ENCODE measurements at regions not wholly inside any gene's neighbourhood (a gene's known extent, or its start where the extent isn't known, plus 50 kb on each side); places are given as distances from the start of the nearest gene placed in this dataset.
A peak's percentile ranks its signal among the peaks of the same experiment; 100 is the strongest.

DNA sequence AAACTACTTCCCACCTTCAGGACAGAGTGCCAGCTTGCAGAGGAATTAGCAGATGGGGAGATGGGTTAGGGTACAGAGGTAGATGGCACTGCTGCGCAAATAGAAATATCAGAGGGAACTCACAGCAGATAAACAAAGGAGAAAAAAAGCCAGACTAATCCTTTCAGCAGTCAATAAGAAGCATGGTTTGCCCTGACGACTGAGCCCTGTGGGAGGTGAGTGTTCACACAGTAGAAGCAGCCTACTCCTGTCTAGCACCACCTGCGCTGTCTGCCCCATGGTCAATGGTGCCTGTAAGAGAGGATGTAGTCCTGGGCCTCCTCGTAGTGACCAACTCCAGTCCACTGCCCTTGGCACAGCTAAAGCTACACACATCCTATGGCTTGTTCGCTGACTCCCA is 174.1 kb downstream of the IBTK start:
- Histone ChIP-seq H3K9ac (ENCODE audit: low read length in 5 of 5) (no peak overlapping the region), H3K4me3 (ENCODE audit: low read depth in 1 of 5, low read length in 5 of 5) (no peak overlapping the region), H3K9me3 (ENCODE audit: control insufficient read depth in 5 of 5, low read length in 5 of 5) (no peaks in the 10 kb centered on the region), H3K36me3 (ENCODE audit: control insufficient read depth in 5 of 5, insufficient read depth in 5 of 5, low read length in 5 of 5) (no peaks in the 10 kb centered on the region), H3K27me3 (ENCODE audit: control insufficient read depth in 5 of 5, insufficient read depth in 4 of 5, low read length in 5 of 5) (no peaks in the 10 kb centered on the region), H3K27ac (ENCODE audit: low read depth, low read length) (no peak overlapping the region), H3K4me1 (ENCODE audit: control insufficient read depth in 5 of 5, insufficient read depth in 5 of 5, low read length in 5 of 5) (peaks cover 0 to 12% (median 4%) of the 10 kb centered on the region in 5 donors)

DNA sequence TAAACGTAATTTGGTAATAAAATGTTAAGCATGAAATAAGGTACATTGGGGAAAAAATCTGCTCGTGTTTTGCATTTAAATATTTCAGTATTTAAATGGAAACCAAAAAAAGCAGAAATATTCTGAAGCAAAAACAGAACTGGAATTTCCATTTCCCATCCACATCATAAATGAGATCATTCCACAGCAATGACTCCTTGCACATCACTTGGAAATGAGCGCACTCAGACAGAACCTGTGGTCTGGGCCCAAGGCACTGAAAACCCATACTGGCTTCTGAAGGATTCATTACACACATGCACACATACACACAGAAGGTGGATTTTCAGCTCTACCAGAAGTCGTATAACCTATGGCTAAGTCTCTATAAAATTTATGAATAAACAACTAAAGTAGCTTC is 174.8 kb downstream of the IBTK start:
- no peak overlapping the region for H3K27ac ChIP-seq (ENCODE audit: low read depth, low read length)
- H3K4me1 ChIP-seq (ENCODE audit: control insufficient read depth in 5 of 5, insufficient read depth in 5 of 5, low read length in 5 of 5), result peaks cover 0 to 12% (median 4%) of the 10 kb centered on the region in 5 donors
- no peaks in the 10 kb centered on the region for H3K27me3 ChIP-seq (ENCODE audit: control insufficient read depth in 5 of 5, insufficient read depth in 4 of 5, low read length in 5 of 5)
- no peak overlapping the region for H3K4me3 ChIP-seq (ENCODE audit: low read depth in 1 of 5, low read length in 5 of 5)
- no peak overlapping the region for H3K9ac ChIP-seq (ENCODE audit: low read length in 5 of 5)
- H3K36me3 ChIP-seq (ENCODE audit: control insufficient read depth in 5 of 5, insufficient read depth in 5 of 5, low read length in 5 of 5), result no peaks in the 10 kb centered on the region
- no peaks in the 10 kb centered on the region for H3K9me3 ChIP-seq (ENCODE audit: control insufficient read depth in 5 of 5, low read length in 5 of 5)

DNA sequence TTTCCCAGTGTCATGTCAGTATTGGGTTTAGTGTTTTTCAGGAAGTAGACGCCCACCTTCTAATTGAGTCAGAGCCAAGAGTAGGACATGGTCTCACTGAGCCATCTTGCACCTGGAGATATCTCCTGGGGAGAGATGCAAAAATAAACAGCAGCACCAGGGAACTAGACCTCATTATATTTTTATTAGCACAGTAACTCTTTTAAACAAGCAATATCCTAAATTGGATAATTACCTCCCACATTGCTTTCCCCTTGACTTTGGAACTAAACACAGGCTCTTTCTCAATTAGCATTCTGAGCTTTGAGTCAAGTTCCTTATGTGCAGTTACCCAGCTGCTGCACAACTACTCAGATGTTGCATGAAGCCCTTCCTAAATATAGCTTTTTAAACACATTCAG is 175.4 kb downstream of the IBTK start:
- H3K4me3 ChIP-seq (ENCODE audit: low read depth in 1 of 5, low read length in 5 of 5), result no peak overlapping the region
- H3K4me1 ChIP-seq (ENCODE audit: control insufficient read depth in 5 of 5, insufficient read depth in 5 of 5, low read length in 5 of 5), result peaks cover 0 to 12% (median 4%) of the 10 kb centered on the region in 5 donors
- no peak overlapping the region for H3K27ac ChIP-seq (ENCODE audit: low read depth, low read length)
- H3K9ac ChIP-seq (ENCODE audit: low read length in 5 of 5), result no peak overlapping the region
- no peaks in the 10 kb centered on the region for H3K36me3 ChIP-seq (ENCODE audit: control insufficient read depth in 5 of 5, insufficient read depth in 5 of 5, low read length in 5 of 5)
- no peaks in the 10 kb centered on the region for H3K9me3 ChIP-seq (ENCODE audit: control insufficient read depth in 5 of 5, low read length in 5 of 5)
- no peaks in the 10 kb centered on the region for H3K27me3 ChIP-seq (ENCODE audit: control insufficient read depth in 5 of 5, insufficient read depth in 4 of 5, low read length in 5 of 5)

DNA sequence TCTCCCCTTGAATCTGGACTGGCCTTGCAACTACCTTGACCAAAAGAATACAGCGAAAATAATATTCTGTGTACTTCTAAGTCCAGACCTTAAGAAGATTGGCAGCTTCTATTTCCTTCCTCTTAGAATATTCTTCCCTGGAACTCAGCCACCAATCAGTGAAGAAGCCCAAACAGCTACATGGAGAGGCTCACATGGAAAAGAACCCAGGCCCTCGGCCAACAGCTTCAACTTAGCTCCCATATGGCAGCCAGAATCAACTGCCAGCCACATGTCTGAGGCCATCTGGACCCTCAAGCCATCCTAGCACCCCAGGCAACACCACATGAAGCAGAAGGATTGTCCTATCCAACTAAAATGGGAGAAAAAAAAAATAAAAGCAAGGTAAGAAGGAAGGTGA is 178.8 kb downstream of the IBTK start:
- Histone ChIP-seq H3K36me3 (ENCODE audit: control insufficient read depth in 5 of 5, insufficient read depth in 5 of 5, low read length in 5 of 5) (no peaks in the 10 kb centered on the region), H3K9me3 (ENCODE audit: control insufficient read depth in 5 of 5, low read length in 5 of 5) (no peaks in the 10 kb centered on the region), H3K27me3 (ENCODE audit: control insufficient read depth in 5 of 5, insufficient read depth in 4 of 5, low read length in 5 of 5) (no peaks in the 10 kb centered on the region), H3K9ac (ENCODE audit: low read length in 5 of 5) (no peak overlapping the region), H3K4me3 (ENCODE audit: low read depth in 1 of 5, low read length in 5 of 5) (no peak overlapping the region), H3K4me1 (ENCODE audit: control insufficient read depth in 5 of 5, insufficient read depth in 5 of 5, low read length in 5 of 5) (no peaks in the 10 kb centered on the region), H3K27ac (ENCODE audit: low read depth, low read length) (no peak overlapping the region)

DNA sequence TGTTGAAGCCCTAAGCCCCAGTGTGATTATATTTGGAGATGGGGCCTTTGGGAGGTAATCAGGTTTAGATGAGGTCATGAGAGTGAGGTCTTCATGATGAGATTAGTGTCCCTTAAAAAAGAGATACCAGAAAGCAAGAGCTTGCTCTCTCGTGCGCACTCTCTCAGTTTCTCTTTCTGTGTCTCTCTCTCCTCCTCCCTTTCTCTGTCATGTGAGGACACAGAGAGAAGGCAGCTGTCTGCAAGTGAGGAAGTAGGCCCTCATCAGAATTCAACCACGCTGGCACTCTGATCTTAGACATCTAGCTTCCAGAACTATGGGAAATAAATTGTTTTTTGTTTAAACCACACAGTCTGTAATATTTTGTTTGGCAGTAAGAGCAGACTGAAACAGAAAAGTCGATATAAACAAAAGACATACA is 180.5 kb downstream of the IBTK start:
- Histone ChIP-seq H3K9ac (ENCODE audit: low read length in 5 of 5) (no peak overlapping the region), H3K27me3 (ENCODE audit: control insufficient read depth in 5 of 5, insufficient read depth in 4 of 5, low read length in 5 of 5) (no peaks in the 10 kb centered on the region), H3K27ac (ENCODE audit: low read depth, low read length) (no peak overlapping the region), H3K4me3 (ENCODE audit: low read depth in 1 of 5, low read length in 5 of 5) (peak overlapping the region in 1 of 5 donors; percentile 9), H3K9me3 (ENCODE audit: control insufficient read depth in 5 of 5, low read length in 5 of 5) (no peaks in the 10 kb centered on the region), H3K4me1 (ENCODE audit: control insufficient read depth in 5 of 5, insufficient read depth in 5 of 5, low read length in 5 of 5) (no peaks in the 10 kb centered on the region), H3K36me3 (ENCODE audit: control insufficient read depth in 5 of 5, insufficient read depth in 5 of 5, low read length in 5 of 5) (no peaks in the 10 kb centered on the region)

DNA sequence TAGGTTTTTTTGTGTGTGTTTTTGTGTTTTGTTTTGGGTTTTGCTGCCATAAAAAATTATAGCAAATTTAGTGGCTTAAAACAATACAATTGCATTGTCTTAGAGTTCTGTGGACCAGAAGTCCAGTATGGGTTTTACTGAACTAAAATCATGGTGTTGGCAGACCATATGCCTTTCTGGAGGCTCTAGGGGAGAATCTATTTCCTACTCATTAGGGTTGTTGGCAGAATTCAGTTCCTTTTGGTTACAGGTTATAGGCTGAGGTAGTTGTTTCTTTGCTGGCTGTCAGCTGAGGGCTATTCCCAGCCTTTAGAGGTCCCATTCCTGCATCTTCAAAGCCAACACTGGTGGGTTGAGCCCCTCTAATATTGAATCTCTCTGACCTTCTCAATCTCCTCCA is 181.3 kb downstream of the IBTK start:
- Histone ChIP-seq H3K27me3 (ENCODE audit: control insufficient read depth in 5 of 5, insufficient read depth in 4 of 5, low read length in 5 of 5) (no peaks in the 10 kb centered on the region), H3K4me1 (ENCODE audit: control insufficient read depth in 5 of 5, insufficient read depth in 5 of 5, low read length in 5 of 5) (no peaks in the 10 kb centered on the region), H3K4me3 (ENCODE audit: low read depth in 1 of 5, low read length in 5 of 5) (no peak overlapping the region), H3K9ac (ENCODE audit: low read length in 5 of 5) (no peak overlapping the region), H3K36me3 (ENCODE audit: control insufficient read depth in 5 of 5, insufficient read depth in 5 of 5, low read length in 5 of 5) (no peaks in the 10 kb centered on the region), H3K27ac (ENCODE audit: low read depth, low read length) (no peak overlapping the region), H3K9me3 (ENCODE audit: control insufficient read depth in 5 of 5, low read length in 5 of 5) (no peaks in the 10 kb centered on the region)

DNA sequence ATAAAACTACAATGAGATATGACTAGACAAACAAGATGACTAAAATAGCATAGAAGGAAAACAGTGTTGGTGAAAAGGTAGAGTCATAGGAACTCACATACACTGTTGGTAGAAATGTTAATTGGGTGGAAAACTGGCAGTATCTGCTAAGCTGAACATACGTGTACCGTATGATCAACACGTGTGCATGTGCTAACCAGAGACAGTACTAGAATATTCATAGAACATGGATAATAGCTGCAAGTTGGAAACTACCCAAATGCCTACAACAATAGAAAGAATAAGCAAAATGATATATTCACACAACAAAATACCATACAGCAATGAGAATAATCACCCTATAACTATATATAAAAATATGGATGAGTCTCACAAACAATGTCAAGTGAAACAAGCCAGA is 184.0 kb downstream of the IBTK start:
- Histone ChIP-seq H3K27ac (ENCODE audit: low read depth, low read length) (no peak overlapping the region), H3K4me1 (ENCODE audit: control insufficient read depth in 5 of 5, insufficient read depth in 5 of 5, low read length in 5 of 5) (no peaks in the 10 kb centered on the region), H3K27me3 (ENCODE audit: control insufficient read depth in 5 of 5, insufficient read depth in 4 of 5, low read length in 5 of 5) (no peaks in the 10 kb centered on the region), H3K4me3 (ENCODE audit: low read depth in 1 of 5, low read length in 5 of 5) (no peak overlapping the region), H3K9ac (ENCODE audit: low read length in 5 of 5) (no peak overlapping the region), H3K36me3 (ENCODE audit: control insufficient read depth in 5 of 5, insufficient read depth in 5 of 5, low read length in 5 of 5) (no peaks in the 10 kb centered on the region), H3K9me3 (ENCODE audit: control insufficient read depth in 5 of 5, low read length in 5 of 5) (no peaks in the 10 kb centered on the region)

DNA sequence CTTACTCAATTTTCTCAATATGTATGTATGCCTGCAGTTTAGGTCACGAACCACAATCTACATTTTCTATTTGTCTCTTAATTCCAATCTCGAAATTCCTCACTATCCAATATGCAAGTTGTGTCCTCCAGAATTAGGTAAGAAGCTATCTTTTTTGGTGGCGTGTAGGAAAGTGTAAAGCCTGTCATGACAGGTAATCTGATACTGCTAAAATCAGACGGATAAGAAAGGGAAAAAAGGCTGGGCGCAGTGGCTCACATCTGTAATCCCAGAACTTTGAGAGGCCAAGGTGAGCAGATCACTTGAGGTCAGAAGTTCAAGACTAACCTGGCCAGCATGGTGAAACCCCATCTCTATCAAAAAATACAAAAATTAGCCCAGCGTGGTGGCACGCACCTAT is 185.3 kb downstream of the IBTK start:
- Histone ChIP-seq H3K27me3 (ENCODE audit: control insufficient read depth in 5 of 5, insufficient read depth in 4 of 5, low read length in 5 of 5) (no peaks in the 10 kb centered on the region), H3K4me3 (ENCODE audit: low read depth in 1 of 5, low read length in 5 of 5) (no peak overlapping the region), H3K9ac (ENCODE audit: low read length in 5 of 5) (no peak overlapping the region), H3K9me3 (ENCODE audit: control insufficient read depth in 5 of 5, low read length in 5 of 5) (no peaks in the 10 kb centered on the region), H3K36me3 (ENCODE audit: control insufficient read depth in 5 of 5, insufficient read depth in 5 of 5, low read length in 5 of 5) (no peaks in the 10 kb centered on the region), H3K27ac (ENCODE audit: low read depth, low read length) (no peak overlapping the region), H3K4me1 (ENCODE audit: control insufficient read depth in 5 of 5, insufficient read depth in 5 of 5, low read length in 5 of 5) (peaks cover 0 to 9% (median 5%) of the 10 kb centered on the region in 5 donors)

DNA sequence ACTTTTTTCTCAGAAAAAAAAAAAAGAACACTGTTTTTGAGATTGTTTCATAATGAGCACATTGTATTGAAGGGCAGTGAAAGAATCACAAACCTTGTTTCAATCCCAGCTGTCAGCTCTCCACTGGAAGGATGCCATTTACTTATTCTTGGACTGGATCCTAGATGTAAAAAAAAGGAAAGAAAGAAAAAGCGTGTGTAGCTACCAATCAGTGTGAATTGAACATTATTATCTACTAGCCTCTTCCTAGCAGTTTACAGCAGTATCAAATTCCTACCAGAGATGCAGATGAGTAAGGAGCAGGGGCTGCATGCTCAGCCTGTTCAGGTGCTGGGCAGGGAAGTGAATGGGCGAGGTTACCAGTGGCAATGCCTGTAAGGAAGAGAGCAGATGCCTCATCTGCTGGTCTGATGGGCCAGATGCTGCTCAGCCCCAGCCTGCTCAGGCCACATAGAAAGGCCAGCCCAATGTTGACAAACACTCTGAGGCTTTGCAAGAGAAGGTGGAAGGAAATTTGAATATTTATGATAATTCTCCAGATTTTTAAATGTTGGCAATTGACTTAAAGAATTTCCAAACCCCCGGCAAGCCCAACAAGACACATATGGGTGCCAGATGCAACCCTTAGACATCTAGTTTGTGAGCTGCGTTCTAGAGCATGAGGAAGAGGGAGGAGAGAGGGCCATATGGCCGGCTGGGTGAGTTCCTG is 189.5 kb downstream of the IBTK start:
- H3K9ac ChIP-seq (ENCODE audit: low read length in 5 of 5), result no peak overlapping the region
- H3K4me3 ChIP-seq (ENCODE audit: low read depth in 1 of 5, low read length in 5 of 5), result no peak overlapping the region
- H3K4me1 ChIP-seq (ENCODE audit: control insufficient read depth in 5 of 5, insufficient read depth in 5 of 5, low read length in 5 of 5), result peaks cover 0 to 9% (median 5%) of the 10 kb centered on the region in 5 donors
- H3K9me3 ChIP-seq (ENCODE audit: control insufficient read depth in 5 of 5, low read length in 5 of 5), result no peaks in the 10 kb centered on the region
- H3K36me3 ChIP-seq (ENCODE audit: control insufficient read depth in 5 of 5, insufficient read depth in 5 of 5, low read length in 5 of 5), result no peaks in the 10 kb centered on the region
- no peak overlapping the region for H3K27ac ChIP-seq (ENCODE audit: low read depth, low read length)
- H3K27me3 ChIP-seq (ENCODE audit: control insufficient read depth in 5 of 5, insufficient read depth in 4 of 5, low read length in 5 of 5), result no peaks in the 10 kb centered on the region

DNA sequence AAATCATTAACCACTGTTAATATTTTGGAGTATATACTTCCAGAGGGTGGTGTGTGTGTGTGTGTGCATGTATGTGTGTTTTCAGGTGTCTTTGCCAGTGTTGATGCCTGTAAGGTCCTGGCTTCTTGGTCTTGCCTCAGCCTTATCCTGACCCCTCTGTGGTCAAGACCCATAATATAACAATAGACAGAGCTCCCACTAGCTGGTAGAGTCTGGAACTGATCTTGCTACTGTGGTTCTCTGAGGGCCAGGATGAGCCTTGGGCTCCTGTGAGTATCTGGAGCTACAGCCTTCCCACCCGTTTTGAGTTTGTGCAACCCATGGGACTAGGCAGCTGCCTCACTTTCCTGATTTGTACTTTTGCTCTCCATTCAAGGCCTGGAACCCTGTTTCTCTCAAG is 191.0 kb downstream of the IBTK start:
- no peaks in the 10 kb centered on the region for H3K9me3 ChIP-seq (ENCODE audit: control insufficient read depth in 5 of 5, low read length in 5 of 5)
- no peak overlapping the region for H3K9ac ChIP-seq (ENCODE audit: low read length in 5 of 5)
- no peaks in the 10 kb centered on the region for H3K36me3 ChIP-seq (ENCODE audit: control insufficient read depth in 5 of 5, insufficient read depth in 5 of 5, low read length in 5 of 5)
- H3K4me1 ChIP-seq (ENCODE audit: control insufficient read depth in 5 of 5, insufficient read depth in 5 of 5, low read length in 5 of 5), result peaks cover 0 to 9% (median 5%) of the 10 kb centered on the region in 5 donors
- no peaks in the 10 kb centered on the region for H3K27me3 ChIP-seq (ENCODE audit: control insufficient read depth in 5 of 5, insufficient read depth in 4 of 5, low read length in 5 of 5)
- H3K27ac ChIP-seq (ENCODE audit: low read depth, low read length), result no peak overlapping the region
- H3K4me3 ChIP-seq (ENCODE audit: low read depth in 1 of 5, low read length in 5 of 5), result no peak overlapping the region

Data from subcutaneous abdominal adipose tissue (tissue), 5 donors.